Tibial artery (tissue), 4 donors: ENCODE measurements at regions not wholly inside any gene's neighbourhood (a gene's known extent, or its start where the extent isn't known, plus 50 kb on each side); places are given as distances from the start of the nearest gene placed in this dataset.

Experiments used
- DNase-seq, 2 donors: peaks; one replicate each; pipeline ENCODE4 v3.0.0-alpha.2; 2019
- H3K27ac ChIP-seq, 2 donors: fragments of 200-600 bp; sonication (generic) in 1 of 2; 1 replicate in 1 of 2; 2 replicates in 1 of 2; pipeline ENCODE4 v1.5.1; 2018 to 2019; ENCODE audit warnings: mild to moderate bottlenecking in 1 of 2
- H3K27me3 ChIP-seq, 2 donors: fragments of 200-600 bp; sonication (generic) in 1 of 2; one replicate each; pipeline versions ENCODE4 v1.5.1 to v1.6.0; 2016 to 2019
- H3K36me3 ChIP-seq, 3 donors: fragments of 200-600 bp; sonication (generic) in 2 of 3; one replicate each; pipeline ENCODE4 v1.5.1; 2016 to 2019; ENCODE audit warnings: mild to moderate bottlenecking in 2 of 3
- H3K4me1 ChIP-seq, 4 donors: fragments of 200-600 bp; sonication (generic) in 2 of 4; 1 replicate in 3 of 4; 2 replicates in 1 of 4; pipeline ENCODE4 v1.5.1; 2016 to 2019
- H3K4me3 ChIP-seq, 2 donors: fragments of 200-600 bp; sonication (generic) in 1 of 2; 1 replicate in 1 of 2; 2 replicates in 1 of 2; pipeline ENCODE4 v1.5.1; 2018 to 2019; ENCODE audit warnings: mild to moderate bottlenecking in 2 of 2
- H3K9me3 ChIP-seq, 3 donors: fragments of 200-600 bp; sonication (generic) in 1 of 3; one replicate each; pipeline ENCODE4 v1.5.1; 2016 to 2019
- intact Hi-C: fragments of 100-400 bp; cut with DNase I; formaldehyde crosslinking; loops from one replicate; pipeline ENCODE4 v1.15.0; 2023; ENCODE audit warnings: low total_unique reads
- TF ChIP-seq, protein P1 (sequence below), 2 experiments: fragments of 200-600 bp in 1 of 2; fragments of 450-650 bp in 1 of 2; IDR thresholded peaks; one replicate each; pipeline ENCODE4 v1.5.1; 2017 to 2019; ENCODE audit warnings: antibody characterized with exemption in 2 of 2, mild to moderate bottlenecking in 1 of 2, moderate library complexity in 1 of 2

- DNase-seq: peak in 1 of 2 donors; percentile 58
- no peaks in the 10 kb centered on the region for H3K36me3 ChIP-seq
- H3K27ac ChIP-seq: no peak overlapping the region
- intact Hi-C loops: no loop called here
- H3K4me1 ChIP-seq: no peaks in the 10 kb centered on the region
- TF ChIP-seq, protein P1, sequence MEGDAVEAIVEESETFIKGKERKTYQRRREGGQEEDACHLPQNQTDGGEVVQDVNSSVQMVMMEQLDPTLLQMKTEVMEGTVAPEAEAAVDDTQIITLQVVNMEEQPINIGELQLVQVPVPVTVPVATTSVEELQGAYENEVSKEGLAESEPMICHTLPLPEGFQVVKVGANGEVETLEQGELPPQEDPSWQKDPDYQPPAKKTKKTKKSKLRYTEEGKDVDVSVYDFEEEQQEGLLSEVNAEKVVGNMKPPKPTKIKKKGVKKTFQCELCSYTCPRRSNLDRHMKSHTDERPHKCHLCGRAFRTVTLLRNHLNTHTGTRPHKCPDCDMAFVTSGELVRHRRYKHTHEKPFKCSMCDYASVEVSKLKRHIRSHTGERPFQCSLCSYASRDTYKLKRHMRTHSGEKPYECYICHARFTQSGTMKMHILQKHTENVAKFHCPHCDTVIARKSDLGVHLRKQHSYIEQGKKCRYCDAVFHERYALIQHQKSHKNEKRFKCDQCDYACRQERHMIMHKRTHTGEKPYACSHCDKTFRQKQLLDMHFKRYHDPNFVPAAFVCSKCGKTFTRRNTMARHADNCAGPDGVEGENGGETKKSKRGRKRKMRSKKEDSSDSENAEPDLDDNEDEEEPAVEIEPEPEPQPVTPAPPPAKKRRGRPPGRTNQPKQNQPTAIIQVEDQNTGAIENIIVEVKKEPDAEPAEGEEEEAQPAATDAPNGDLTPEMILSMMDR (IDR thresholded peaks at IDR 0.05): no peak
- peak overlapping the region in 1 of 2 donors; percentile 11 for H3K4me3 ChIP-seq
- no peaks in the 10 kb centered on the region for H3K27me3 ChIP-seq
- H3K9me3 ChIP-seq: no peaks in the 10 kb centered on the region
Measured at GRCh38 chr1:72724951-72725861, 442.9 kb upstream of the NEGR1 start.

DNA sequence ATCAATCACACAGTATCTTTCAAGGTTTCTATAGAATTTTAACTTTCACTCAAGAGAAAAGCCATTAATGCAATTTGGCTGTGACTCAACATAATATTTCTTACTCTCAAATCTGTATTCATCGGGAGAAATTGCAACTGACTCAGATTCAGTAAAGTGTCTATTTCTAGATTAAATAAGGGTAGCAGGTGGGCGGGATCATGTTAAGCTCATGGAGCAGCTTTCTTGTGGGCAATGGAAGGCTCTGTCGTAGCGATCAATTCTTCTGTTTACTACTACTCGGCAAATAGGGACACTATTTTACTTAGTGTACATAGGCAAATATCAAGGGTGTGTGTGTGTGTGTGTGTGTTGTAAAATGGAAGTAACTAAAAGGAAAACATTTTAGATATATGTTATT is 423.6 kb upstream of the NEGR1 start:
- no peak for DNase-seq
- intact Hi-C loops: no loop called here

GRCh38 chr1:72704841-72705477 is 422.6 kb upstream of the NEGR1 start:
- TF ChIP-seq, protein P1 (IDR thresholded peaks at IDR 0.05): no peak
- Histone ChIP-seq H3K9me3 (no peaks in the 10 kb centered on the region), H3K27ac (no peak overlapping the region), H3K27me3 (no peaks in the 10 kb centered on the region), H3K4me3 (no peak overlapping the region), H3K36me3 (no peaks in the 10 kb centered on the region), H3K4me1 (no peaks in the 10 kb centered on the region)
- intact Hi-C loops: no loop called here
- DNase-seq: no peak

More for the DNA sequence above, 423.6 kb upstream of the NEGR1 start:
- Histone ChIP-seq H3K9me3 (no peaks in the 10 kb centered on the region), H3K27me3 (no peaks in the 10 kb centered on the region), H3K4me3 (no peak overlapping the region), H3K4me1 (no peaks in the 10 kb centered on the region), H3K36me3 (no peaks in the 10 kb centered on the region), H3K27ac (no peak overlapping the region)
- TF ChIP-seq, protein P1 (IDR thresholded peaks at IDR 0.05): no peak

DNA sequence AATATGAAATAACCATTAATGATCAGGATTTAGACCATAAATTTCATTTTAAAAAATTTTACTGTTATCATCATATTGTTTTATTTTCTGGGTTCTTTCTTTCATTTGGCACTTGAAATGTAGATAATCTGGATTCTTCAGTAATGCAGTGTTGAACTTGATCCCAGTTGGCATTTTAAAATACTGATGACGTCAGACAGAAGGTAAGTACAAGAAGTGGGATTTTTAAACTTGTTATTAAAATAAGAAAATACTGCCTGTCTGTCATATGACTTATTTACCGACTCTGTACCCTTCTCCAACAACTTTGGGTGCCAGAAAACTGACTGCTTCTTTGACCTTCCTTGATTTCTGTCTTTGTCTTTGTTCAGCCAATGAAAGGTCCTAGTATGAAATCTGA is 415.1 kb upstream of the NEGR1 start:
- peaks cover 0 to 8% (median 0%) of the 10 kb centered on the region in 3 donors for H3K9me3 ChIP-seq
- H3K36me3 ChIP-seq: peaks cover 0 to 7% (median 0%) of the 10 kb centered on the region in 3 donors
- TF ChIP-seq, protein P1 (IDR thresholded peaks at IDR 0.05): no peak
- no peak overlapping the region for H3K27ac ChIP-seq
- intact Hi-C loops: no loop called here
- no peaks in the 10 kb centered on the region for H3K4me1 ChIP-seq
- no peak overlapping the region for H3K4me3 ChIP-seq
- no peaks in the 10 kb centered on the region for H3K27me3 ChIP-seq
- no peak for DNase-seq

DNA sequence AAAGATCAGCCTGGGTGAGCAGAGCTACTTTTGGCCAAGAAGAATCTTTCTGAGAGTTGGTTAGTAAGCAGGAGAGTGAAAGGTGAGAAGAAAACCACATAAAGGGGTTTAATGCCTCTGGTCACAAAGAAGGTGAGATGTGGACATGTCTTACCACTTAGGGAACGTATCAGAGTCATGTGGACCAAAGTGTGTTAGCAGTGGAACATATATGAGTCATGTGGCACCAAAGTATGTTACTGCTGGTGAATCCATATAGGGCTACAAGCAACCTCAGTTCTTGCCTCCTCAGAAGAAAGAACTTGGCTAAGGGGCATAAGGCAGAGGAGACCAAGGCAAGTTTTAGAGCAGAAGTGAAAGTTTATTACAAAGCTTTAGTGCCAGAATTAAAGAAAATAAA is 411.6 kb upstream of the NEGR1 start:
- no peak overlapping the region for H3K4me3 ChIP-seq
- H3K27me3 ChIP-seq: no peaks in the 10 kb centered on the region
- TF ChIP-seq, protein P1 (IDR thresholded peaks at IDR 0.05): no peak
- H3K27ac ChIP-seq: no peak overlapping the region
- no peaks in the 10 kb centered on the region for H3K4me1 ChIP-seq
- no peak for DNase-seq
- H3K36me3 ChIP-seq: peaks cover 0 to 7% (median 0%) of the 10 kb centered on the region in 3 donors
- peaks cover 0 to 8% (median 0%) of the 10 kb centered on the region in 3 donors for H3K9me3 ChIP-seq
- intact Hi-C loops: no loop called here
